NCI-H1417 (cell line): ENCODE measurements at regions not wholly inside any gene's neighbourhood (a gene's known extent, or its start where the extent isn't known, plus 50 kb on each side); places are given as distances from the start of the nearest gene placed in this dataset.

ENCODE experiments used
- DNase-seq, 3 experiments: peaks; one replicate each; lab custom pipeline; 2025; lab: John Stamatoyannopoulos, UW

DNA sequence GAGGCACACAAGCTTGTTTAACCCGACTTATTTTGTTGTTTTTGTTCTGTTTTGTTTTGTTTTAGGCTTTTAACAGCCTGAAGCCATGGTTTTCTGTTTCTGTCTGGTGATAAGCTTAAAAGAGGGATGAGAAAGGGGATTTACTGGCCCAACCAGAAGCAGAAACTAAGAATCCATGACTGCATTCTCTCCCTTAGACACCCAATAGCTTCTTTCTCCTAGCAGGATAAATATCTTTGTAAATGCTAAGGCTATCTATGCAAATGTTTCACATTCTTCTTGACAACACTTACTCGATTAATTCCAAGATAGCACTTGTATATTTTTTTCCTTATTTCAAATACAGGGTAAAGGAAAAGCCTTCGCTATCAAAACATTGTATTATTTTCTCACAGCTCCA lies 53.7 kb upstream of the SMAD1 start:
- DNase-seq = no peak

DNA sequence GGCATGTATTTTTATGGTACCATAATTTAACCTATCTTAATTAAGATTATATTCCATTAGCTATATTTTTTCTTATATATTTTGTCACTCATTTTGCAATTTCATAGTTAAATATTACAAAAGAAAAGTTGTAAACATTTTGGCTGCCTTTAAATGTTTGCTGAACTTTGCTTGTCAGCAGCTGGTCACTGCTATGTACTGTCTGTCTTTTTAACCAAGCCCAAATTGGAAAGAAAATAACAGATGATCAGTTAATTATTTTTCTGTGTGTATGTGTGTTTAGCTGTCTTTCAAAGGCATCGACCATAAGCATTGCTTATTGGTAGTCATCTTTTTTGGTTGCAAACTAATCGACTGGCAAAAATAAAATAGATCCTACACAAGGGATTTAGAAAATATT lies 54.4 kb upstream of the SMAD1 start:
- DNase-seq = no peak

- DNase-seq = no peak
Observed at GRCh38 chr4:145423017-145423708, 58.5 kb upstream of the SMAD1 start.

GRCh38 chr4:145420595-145421214 lies 60.9 kb upstream of the SMAD1 start:
- no peak for DNase-seq

DNA sequence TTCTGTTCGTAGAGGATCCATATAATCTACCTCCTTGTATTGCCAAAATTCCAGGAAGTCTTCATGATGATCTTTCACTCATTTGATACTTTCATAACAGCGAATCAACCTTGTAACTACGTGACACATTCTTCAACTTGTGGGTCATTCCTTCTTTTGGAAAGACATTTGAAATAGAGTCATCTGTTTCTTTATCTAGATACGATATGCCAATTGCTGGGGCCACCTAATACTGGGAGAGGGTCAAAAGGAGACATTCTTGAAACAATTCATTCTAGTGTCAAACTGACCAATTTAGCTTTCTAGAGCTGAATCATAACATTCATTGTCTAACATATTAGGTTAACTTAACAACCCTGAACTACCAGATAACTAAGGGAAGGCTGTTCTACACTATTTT lies 62.9 kb upstream of the SMAD1 start:
- no peak for DNase-seq

- no peak for DNase-seq
Observed at GRCh38 chr4:145417348-145418130, 64.1 kb upstream of the SMAD1 start.

GRCh38 chr4:145414841-145415240 lies 66.8 kb upstream of the SMAD1 start:
- DNase-seq = no peak

DNA sequence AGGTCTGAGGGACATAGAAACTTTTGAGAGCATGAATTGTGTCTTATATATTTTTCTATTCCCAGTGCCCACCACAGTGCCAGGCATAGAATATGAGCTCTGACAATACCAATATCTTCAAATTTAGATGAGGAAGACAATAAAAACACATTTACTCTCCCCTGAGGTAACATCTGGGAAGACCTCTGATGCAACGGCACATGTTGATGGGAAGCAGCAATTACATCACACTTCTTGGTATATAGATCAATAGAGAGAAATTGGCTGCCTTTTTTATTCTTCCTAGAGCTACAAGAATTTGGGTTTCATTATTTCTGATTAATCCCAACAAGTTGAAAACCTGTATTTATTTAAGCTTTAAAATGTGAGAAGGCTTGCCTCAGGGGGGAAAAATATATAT lies 67.4 kb upstream of the SMAD1 start:
- DNase-seq = no peak

DNA sequence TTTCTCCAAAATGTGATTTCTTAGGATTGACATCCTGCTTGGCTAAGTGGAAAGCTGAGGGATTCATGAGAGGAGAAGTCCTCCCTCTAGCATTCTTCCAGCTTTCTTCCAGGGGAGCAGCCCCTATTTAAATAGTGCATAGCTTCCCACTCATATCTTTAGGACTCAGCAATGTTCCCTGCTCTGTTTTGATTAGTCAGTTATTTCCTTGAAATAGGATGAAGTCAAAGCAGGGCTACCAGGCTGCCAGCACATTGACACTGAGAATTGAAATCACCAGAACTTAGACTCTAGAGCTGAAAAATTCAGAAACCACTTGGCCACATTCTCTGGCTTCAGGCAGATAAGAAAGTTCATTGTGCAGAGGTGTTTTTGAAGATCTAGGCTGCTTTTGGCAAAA lies 74.7 kb upstream of the SMAD1 start:
- no peak for DNase-seq

GRCh38 chr4:145404761-145405160 lies 76.9 kb upstream of the SMAD1 start:
- DNase-seq = no peak

DNA sequence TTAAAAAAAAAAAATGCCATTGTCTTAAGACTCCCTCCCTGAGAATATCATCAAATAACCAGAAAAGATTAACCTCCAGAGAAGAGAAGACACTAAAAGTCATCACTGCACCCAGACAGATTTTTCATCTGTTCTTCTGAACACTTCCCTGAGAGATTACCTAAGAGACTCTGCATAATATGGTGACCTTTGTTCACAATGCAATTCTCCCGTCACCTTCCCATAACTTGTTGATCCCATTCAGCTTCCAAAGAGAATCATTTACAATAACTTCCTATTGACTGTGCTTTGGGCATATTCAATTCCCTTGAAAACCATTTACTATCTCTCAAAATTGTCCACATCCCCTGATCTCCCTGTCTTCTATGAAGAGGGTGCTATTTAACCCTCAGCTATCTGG lies 85.1 kb upstream of the SMAD1 start:
- no peak for DNase-seq

- DNase-seq = peak; percentile 0 to 63 (median 29)
Observed at GRCh38 chr4:145390571-145390970, 91.1 kb upstream of the SMAD1 start.

DNA sequence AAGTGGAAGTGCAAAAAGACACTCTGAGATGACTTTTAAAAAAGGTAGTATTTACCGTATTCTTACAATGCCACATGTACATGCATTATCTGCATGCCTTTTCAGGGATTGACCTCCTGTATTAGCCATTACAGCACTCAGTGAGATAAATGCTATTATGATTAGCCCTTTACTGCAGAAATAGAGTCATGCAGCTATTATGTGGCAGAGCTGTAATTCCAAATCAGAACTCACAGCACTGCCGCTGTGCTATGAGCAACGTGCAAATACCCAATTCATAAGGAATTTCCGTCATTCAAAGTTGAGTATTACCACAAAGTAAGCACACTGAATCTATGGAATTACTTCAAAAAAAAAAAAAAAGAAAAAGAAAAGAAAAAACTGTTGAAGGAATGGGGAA lies 92.1 kb upstream of the SMAD1 start:
- DNase-seq = no peak

GRCh38 chr4:145388043-145388442 lies 93.6 kb upstream of the SMAD1 start:
- no peak for DNase-seq

GRCh38 chr4:145387079-145387478 lies 94.6 kb upstream of the SMAD1 start:
- no peak for DNase-seq

- no peak for DNase-seq
Observed at GRCh38 chr4:145381163-145381562, 100.5 kb upstream of the SMAD1 start.

- DNase-seq = no peak
Observed at GRCh38 chr4:145380123-145380522, 101.5 kb upstream of the SMAD1 start.

DNA sequence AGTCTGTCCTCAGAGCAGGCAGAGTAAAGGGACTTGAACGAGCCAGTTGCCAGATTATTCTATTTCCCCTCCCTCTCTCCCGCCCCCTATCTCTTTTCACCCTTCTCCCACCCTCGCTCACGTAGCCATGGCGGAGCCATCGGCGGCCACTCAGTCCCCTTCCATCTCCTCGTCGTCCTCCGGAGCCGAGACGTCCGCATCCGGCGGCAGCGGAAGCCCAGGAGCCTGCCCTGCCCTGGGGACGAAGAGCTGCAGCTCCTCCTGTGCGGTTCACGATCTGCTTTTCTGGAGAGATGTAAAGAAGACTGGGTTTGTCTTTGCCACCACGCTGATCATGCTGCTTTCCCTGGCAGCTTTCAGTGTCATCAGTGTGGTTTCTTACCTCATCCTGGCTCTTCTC lies 106.2 kb upstream of the SMAD1 start:
- DNase-seq = no peak

DNA sequence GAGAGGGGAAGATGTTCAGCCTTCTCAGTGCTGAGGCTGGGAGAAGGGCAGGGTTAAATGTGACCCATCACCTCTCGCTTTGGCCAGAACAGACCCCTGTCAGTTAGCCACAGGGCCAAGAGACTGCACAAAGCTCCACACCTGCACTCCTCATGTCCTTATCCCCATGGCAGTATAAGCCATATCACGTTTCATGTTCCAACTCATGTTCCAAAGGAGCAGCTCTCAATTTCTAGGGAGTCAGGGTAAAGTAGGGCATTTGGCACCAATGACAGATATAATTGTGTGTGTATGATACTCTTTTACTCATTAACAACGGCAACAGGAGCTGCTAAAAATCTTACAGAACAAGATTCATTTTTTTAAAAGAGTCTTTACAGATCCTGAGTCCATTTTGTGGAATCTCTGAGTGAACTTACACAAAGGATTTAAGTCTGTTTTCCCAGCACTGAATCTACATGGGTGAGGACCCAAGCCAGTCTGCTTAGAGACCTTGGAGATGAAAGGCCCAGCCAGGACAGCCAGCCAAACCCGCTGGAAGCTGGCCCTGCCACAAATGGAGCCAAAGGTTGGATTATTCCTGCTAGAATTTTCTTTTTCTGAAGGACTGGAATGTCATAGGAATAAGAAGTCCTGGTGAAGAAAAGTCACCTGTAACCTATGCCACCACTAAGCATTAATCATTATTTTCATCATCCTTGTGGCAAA lies 129.1 kb upstream of the SMAD1 start:
- DNase-seq = peak in 1 of 3 experiments; percentile 4

DNA sequence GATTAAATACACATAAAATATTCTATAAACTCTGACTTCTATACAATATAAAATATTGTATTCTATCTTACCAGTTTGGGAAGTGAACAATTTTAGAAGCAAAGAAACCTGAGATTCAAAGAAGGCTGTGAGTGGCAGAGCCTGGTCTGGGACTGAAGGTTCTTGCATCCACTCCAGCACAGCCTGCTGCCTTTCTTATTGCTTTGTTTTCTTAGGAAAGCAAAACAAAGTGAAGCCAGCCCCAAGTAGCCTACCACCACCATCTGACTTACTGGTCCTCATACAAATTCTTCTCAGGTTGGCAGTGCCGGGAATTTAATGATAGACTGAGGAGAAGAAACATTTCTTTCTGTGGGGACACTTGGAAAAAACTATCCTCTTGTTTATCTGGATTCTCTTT lies 129.7 kb upstream of the SMAD1 start:
- DNase-seq = no peak

- DNase-seq = no peak
Observed at GRCh38 chr4:145351162-145351561, 130.5 kb upstream of the SMAD1 start.

GRCh38 chr4:145348291-145348690 lies 133.4 kb upstream of the SMAD1 start:
- DNase-seq = no peak

DNA sequence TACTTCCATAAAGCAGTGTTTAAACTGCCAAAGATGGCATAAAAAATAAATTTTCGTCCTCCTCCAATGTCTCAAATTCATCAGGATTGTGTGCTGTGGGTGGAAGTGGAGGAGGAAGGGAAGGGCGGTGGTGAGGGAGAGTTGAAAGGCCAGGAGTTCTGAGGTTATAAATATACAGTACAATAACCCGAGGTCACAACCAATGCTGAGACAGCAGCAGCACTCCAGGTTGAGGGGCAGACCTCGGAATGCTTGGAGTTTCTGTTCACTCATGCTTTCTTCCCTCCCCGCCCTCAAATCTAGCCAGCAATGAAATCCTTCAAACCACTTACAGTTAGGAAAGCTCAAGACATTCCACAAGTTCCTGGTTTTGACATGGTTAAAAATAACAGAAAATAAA lies 134.0 kb upstream of the SMAD1 start:
- no peak for DNase-seq
